GM23338 (cell line): ENCODE measurements at regions not wholly inside any gene's neighbourhood (a gene's known extent, or its start where the extent isn't known, plus 50 kb on each side); places are given as distances from the start of the nearest gene placed in this dataset.
A peak's percentile ranks its signal among the peaks of the same experiment; 100 is the strongest.

Source experiments
- ATAC-seq: fragments of 200-7000 bp; cut with Tn5 transposase; 3 replicates; pipeline ENCODE4 v1.9.1; 2020
- DNase-seq: peaks from one replicate; pipeline ENCODE4 v3.0.0-alpha.2; 2015; ENCODE audit warnings: low spot score
- H2AFZ ChIP-seq: fragments of 200-600 bp; sonication (generic); 2 replicates; pipeline ENCODE4 v1.8.0; 2016; ENCODE audit warnings: antibody characterized with exemption, mild to moderate bottlenecking, moderate library complexity
- H3F3A ChIP-seq: fragments of 200-600 bp; sonication (generic); replicated peaks from 2 replicates; pipeline ENCODE4 v1.8.0; 2017; ENCODE audit warnings: antibody characterized with exemption, mixed run types, low read depth
- H3K27ac ChIP-seq: fragments of 200-600 bp; sonication (generic); 2 replicates; pipeline ENCODE4 v1.6.1; 2016; ENCODE audit warnings: low read depth
- H3K27me3 ChIP-seq: fragments of 200-600 bp; sonication (generic); 2 replicates; pipeline ENCODE4 v1.8.0; 2016; ENCODE audit warnings: mild to moderate bottlenecking, mixed run types, moderate library complexity; ENCODE audit not compliant: insufficient read depth
- H3K36me3 ChIP-seq: fragments of 200-600 bp; sonication (generic); 2 replicates; pipeline ENCODE4 v1.8.0; 2016; ENCODE audit warnings: mild to moderate bottlenecking; ENCODE audit not compliant: insufficient read depth
- H3K4me1 ChIP-seq: fragments of 200-600 bp; sonication (generic); 2 replicates; pipeline ENCODE4 v1.8.0; 2016; ENCODE audit warnings: mild to moderate bottlenecking, moderate library complexity; ENCODE audit not compliant: insufficient read depth
- H3K4me2 ChIP-seq: fragments of 200-600 bp; sonication (generic); 2 replicates; pipeline ENCODE4 v1.7.1; 2017; ENCODE audit warnings: mixed run types
- H3K4me3 ChIP-seq: fragments of 200-600 bp; sonication (generic); 2 replicates; pipeline ENCODE4 v1.6.1; 2016; ENCODE audit warnings: mixed run types
- H3K79me2 ChIP-seq: fragments of 200-600 bp; sonication (generic); replicated peaks from 2 replicates; pipeline ENCODE4 v1.8.0; 2017; ENCODE audit warnings: mild to moderate bottlenecking; ENCODE audit not compliant: insufficient read depth
- H3K9me2 ChIP-seq: fragments of 200-600 bp; sonication (generic); 2 replicates; pipeline ENCODE4 v1.8.0; 2017; ENCODE audit not compliant: insufficient read depth
- H4K20me1 ChIP-seq: fragments of 200-600 bp; sonication (generic); replicated peaks from 2 replicates; pipeline ENCODE4 v1.8.0; 2017; ENCODE audit warnings: mild to moderate bottlenecking; ENCODE audit not compliant: insufficient read depth
- H3K27ac Mint-ChIP-seq: 2 replicates; pipeline ENCODE4 v1.8.0; 2020; ENCODE audit warnings: inconsistent platforms, mild to moderate bottlenecking, moderate library complexity, mixed read lengths
- H3K27me3 Mint-ChIP-seq: 3 replicates; pipeline ENCODE4 v1.8.0; 2022; ENCODE audit warnings: low read depth, mild to moderate bottlenecking, moderate library complexity, mixed read lengths, inconsistent platforms; ENCODE audit not compliant: insufficient read depth, poor library complexity
- H3K36me3 Mint-ChIP-seq: 3 replicates; pipeline ENCODE4 v1.8.0; 2021; ENCODE audit warnings: low read depth, mild to moderate bottlenecking, inconsistent platforms, moderate library complexity, mixed read lengths
- H3K4me1 Mint-ChIP-seq: 3 replicates; pipeline ENCODE4 v1.8.0; 2020; ENCODE audit warnings: mild to moderate bottlenecking, inconsistent platforms, mixed read lengths
- H3K4me3 Mint-ChIP-seq: 3 replicates; pipeline ENCODE4 v1.8.0; 2021; ENCODE audit warnings: moderate library complexity, mild to moderate bottlenecking, inconsistent platforms, mixed read lengths
- H3K9me3 Mint-ChIP-seq: 3 replicates; pipeline ENCODE4 v1.8.0; 2020; ENCODE audit warnings: moderate library complexity, mild to moderate bottlenecking, inconsistent platforms, mixed read lengths
- CREB1 ChIP-seq: fragments of 250-450 bp; sonication (Bioruptor Pico); IDR thresholded peaks from 2 replicates; pipeline ENCODE4 v1.5.0; 2020; ENCODE audit warnings: low read depth, mild to moderate bottlenecking, moderate library complexity
- EZH2 ChIP-seq: fragments of 200-600 bp; sonication (generic); IDR thresholded peaks from one replicate; pipeline ENCODE4 v1.8.0; 2017; ENCODE audit warnings: antibody characterized with exemption, mild to moderate bottlenecking, low read depth; ENCODE audit not compliant: unreplicated experiment
- EZH2phosphoT487 ChIP-seq: fragments of 200-600 bp; sonication (generic); IDR thresholded peaks from one replicate; pipeline ENCODE4 v1.8.1; 2018; ENCODE audit warnings: antibody characterized with exemption; ENCODE audit not compliant: unreplicated experiment
- JUNB ChIP-seq: IDR thresholded peaks from one replicate; pipeline ENCODE4 v1.6.1; 2016; ENCODE audit warnings: antibody characterized with exemption; ENCODE audit not compliant: unreplicated experiment
- NANOG ChIP-seq: IDR thresholded peaks from 2 replicates; pipeline ENCODE4 v1.6.1; 2016; ENCODE audit warnings: antibody characterized with exemption, borderline replicate concordance
- POLR2AphosphoS5 ChIP-seq: IDR thresholded peaks from 2 replicates; pipeline ENCODE4 v1.6.1; 2016; ENCODE audit warnings: antibody characterized with exemption, low read depth
- STAT1 ChIP-seq: IDR thresholded peaks from one replicate; pipeline ENCODE4 v1.6.1; 2016; ENCODE audit warnings: antibody characterized with exemption; ENCODE audit not compliant: unreplicated experiment
- ZNF114 ChIP-seq: fragments of 250-450 bp; sonication (Bioruptor Pico); IDR thresholded peaks from 2 replicates; pipeline ENCODE4 v1.5.0; 2020; ENCODE audit warnings: mild to moderate bottlenecking, moderate library complexity
- TF ChIP-seq, protein P1 (sequence below), 2 experiments: fragments of 200-600 bp in 1 of 2; sonication (generic) in 1 of 2; conservative IDR thresholded peaks; 2 replicates each; pipeline versions ENCODE4 v1.5.1 to v1.6.1; 2016 to 2017; ENCODE audit warnings: antibody characterized with exemption in 2 of 2, low read depth in 2 of 2, mild to moderate bottlenecking in 2 of 2, moderate library complexity in 1 of 2
- TF ChIP-seq, protein P2 (sequence below): fragments of 250-450 bp; sonication (Bioruptor Pico); IDR thresholded peaks from 2 replicates; pipeline ENCODE4 v1.5.0; 2020; ENCODE audit warnings: mild to moderate bottlenecking, moderate library complexity
- TF ChIP-seq, protein P3 (sequence below): IDR thresholded peaks from one replicate; pipeline ENCODE4 v1.6.1; 2018; ENCODE audit warnings: antibody characterized with exemption; ENCODE audit not compliant: unreplicated experiment
- TF ChIP-seq, protein P4 (sequence below): IDR thresholded peaks from 2 replicates; pipeline ENCODE4 v1.6.1; 2016; ENCODE audit warnings: antibody characterized with exemption

DNA sequence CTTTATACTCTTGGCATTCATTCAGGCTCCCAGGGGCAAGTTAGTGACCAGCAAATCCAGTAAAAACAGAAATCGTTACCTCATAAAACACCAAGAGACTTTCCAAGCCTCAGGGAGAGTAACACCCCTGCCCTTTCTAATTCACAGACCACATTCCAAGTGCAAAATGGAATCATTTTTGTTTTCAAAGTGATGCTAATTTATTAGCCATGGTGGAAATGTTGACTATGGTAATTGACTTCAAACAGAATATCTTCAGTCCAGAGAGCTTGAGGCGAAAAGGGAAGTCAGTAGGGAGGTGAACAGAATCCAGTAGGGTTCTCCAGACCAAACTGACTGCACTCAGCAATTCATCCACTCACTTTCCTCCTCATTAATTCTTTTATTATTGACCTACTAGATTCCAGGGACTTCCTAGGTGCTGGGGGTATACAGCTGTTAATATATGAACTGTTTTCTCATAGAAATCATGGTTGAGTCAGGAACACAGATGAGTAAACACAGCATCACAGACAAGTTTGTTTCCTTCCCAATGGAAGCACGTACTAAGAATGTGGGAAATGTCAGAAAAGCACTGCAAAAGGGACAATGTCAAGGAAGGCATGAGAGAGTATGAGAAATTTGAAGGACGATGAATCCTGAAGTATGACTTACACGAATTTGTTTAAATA is 388.5 kb upstream of the C1orf87 start:
- ATAC-seq: no peak; the same call in 2 of the 3 replicates
- DNase-seq: peak; percentile 6
- TF ChIP-seq EZH2: no peak
- no peak for TF ChIP-seq JUNB
- TF ChIP-seq ZNF114 (CRISPR knock-in tag): no peak
- no peak for TF ChIP-seq STAT1
- TF ChIP-seq, protein P1, sequence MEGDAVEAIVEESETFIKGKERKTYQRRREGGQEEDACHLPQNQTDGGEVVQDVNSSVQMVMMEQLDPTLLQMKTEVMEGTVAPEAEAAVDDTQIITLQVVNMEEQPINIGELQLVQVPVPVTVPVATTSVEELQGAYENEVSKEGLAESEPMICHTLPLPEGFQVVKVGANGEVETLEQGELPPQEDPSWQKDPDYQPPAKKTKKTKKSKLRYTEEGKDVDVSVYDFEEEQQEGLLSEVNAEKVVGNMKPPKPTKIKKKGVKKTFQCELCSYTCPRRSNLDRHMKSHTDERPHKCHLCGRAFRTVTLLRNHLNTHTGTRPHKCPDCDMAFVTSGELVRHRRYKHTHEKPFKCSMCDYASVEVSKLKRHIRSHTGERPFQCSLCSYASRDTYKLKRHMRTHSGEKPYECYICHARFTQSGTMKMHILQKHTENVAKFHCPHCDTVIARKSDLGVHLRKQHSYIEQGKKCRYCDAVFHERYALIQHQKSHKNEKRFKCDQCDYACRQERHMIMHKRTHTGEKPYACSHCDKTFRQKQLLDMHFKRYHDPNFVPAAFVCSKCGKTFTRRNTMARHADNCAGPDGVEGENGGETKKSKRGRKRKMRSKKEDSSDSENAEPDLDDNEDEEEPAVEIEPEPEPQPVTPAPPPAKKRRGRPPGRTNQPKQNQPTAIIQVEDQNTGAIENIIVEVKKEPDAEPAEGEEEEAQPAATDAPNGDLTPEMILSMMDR (conservative IDR thresholded peaks at IDR 0.05; ENCODE audit: low read depth in 2 of 2): no peak
- TF ChIP-seq, protein P2, sequence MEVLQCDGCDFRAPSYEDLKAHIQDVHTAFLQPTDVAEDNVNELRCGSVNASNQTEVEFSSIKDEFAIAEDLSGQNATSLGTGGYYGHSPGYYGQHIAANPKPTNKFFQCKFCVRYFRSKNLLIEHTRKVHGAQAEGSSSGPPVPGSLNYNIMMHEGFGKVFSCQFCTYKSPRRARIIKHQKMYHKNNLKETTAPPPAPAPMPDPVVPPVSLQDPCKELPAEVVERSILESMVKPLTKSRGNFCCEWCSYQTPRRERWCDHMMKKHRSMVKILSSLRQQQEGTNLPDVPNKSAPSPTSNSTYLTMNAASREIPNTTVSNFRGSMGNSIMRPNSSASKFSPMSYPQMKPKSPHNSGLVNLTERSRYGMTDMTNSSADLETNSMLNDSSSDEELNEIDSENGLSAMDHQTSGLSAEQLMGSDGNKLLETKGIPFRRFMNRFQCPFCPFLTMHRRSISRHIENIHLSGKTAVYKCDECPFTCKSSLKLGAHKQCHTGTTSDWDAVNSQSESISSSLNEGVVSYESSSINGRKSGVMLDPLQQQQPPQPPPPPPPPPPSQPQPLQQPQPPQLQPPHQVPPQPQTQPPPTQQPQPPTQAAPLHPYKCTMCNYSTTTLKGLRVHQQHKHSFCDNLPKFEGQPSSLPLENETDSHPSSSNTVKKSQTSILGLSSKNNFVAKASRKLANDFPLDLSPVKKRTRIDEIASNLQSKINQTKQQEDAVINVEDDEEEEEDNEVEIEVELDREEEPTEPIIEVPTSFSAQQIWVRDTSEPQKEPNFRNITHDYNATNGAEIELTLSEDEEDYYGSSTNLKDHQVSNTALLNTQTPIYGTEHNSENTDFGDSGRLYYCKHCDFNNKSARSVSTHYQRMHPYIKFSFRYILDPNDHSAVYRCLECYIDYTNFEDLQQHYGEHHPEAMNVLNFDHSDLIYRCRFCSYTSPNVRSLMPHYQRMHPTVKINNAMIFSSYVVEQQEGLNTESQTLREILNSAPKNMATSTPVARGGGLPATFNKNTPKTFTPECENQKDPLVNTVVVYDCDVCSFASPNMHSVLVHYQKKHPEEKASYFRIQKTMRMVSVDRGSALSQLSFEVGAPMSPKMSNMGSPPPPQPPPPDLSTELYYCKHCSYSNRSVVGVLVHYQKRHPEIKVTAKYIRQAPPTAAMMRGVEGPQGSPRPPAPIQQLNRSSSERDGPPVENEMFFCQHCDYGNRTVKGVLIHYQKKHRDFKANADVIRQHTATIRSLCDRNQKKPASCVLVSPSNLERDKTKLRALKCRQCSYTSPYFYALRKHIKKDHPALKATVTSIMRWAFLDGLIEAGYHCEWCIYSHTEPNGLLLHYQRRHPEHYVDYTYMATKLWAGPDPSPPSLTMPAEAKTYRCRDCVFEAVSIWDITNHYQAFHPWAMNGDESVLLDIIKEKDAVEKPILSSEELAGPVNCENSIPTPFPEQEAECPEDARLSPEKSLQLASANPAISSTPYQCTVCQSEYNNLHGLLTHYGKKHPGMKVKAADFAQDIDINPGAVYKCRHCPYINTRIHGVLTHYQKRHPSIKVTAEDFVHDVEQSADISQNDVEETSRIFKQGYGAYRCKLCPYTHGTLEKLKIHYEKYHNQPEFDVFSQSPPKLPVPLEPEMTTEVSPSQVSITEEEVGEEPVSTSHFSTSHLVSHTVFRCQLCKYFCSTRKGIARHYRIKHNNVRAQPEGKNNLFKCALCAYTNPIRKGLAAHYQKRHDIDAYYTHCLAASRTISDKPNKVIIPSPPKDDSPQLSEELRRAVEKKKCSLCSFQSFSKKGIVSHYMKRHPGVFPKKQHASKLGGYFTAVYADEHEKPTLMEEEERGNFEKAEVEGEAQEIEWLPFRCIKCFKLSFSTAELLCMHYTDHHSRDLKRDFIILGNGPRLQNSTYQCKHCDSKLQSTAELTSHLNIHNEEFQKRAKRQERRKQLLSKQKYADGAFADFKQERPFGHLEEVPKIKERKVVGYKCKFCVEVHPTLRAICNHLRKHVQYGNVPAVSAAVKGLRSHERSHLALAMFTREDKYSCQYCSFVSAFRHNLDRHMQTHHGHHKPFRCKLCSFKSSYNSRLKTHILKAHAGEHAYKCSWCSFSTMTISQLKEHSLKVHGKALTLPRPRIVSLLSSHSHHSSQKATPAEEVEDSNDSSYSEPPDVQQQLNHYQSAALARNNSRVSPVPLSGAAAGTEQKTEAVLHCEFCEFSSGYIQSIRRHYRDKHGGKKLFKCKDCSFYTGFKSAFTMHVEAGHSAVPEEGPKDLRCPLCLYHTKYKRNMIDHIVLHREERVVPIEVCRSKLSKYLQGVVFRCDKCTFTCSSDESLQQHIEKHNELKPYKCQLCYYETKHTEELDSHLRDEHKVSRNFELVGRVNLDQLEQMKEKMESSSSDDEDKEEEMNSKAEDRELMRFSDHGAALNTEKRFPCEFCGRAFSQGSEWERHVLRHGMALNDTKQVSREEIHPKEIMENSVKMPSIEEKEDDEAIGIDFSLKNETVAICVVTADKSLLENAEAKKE (CRISPR knock-in tag): no peak
- TF ChIP-seq POLR2AphosphoS5: no peak
- TF ChIP-seq, protein P3, sequence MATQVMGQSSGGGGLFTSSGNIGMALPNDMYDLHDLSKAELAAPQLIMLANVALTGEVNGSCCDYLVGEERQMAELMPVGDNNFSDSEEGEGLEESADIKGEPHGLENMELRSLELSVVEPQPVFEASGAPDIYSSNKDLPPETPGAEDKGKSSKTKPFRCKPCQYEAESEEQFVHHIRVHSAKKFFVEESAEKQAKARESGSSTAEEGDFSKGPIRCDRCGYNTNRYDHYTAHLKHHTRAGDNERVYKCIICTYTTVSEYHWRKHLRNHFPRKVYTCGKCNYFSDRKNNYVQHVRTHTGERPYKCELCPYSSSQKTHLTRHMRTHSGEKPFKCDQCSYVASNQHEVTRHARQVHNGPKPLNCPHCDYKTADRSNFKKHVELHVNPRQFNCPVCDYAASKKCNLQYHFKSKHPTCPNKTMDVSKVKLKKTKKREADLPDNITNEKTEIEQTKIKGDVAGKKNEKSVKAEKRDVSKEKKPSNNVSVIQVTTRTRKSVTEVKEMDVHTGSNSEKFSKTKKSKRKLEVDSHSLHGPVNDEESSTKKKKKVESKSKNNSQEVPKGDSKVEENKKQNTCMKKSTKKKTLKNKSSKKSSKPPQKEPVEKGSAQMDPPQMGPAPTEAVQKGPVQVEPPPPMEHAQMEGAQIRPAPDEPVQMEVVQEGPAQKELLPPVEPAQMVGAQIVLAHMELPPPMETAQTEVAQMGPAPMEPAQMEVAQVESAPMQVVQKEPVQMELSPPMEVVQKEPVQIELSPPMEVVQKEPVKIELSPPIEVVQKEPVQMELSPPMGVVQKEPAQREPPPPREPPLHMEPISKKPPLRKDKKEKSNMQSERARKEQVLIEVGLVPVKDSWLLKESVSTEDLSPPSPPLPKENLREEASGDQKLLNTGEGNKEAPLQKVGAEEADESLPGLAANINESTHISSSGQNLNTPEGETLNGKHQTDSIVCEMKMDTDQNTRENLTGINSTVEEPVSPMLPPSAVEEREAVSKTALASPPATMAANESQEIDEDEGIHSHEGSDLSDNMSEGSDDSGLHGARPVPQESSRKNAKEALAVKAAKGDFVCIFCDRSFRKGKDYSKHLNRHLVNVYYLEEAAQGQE: no peak
- TF ChIP-seq EZH2phosphoT487: no peak
- TF ChIP-seq CREB1: no peak
- TF ChIP-seq, protein P4, sequence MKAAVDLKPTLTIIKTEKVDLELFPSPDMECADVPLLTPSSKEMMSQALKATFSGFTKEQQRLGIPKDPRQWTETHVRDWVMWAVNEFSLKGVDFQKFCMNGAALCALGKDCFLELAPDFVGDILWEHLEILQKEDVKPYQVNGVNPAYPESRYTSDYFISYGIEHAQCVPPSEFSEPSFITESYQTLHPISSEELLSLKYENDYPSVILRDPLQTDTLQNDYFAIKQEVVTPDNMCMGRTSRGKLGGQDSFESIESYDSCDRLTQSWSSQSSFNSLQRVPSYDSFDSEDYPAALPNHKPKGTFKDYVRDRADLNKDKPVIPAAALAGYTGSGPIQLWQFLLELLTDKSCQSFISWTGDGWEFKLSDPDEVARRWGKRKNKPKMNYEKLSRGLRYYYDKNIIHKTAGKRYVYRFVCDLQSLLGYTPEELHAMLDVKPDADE: no peak
- TF ChIP-seq NANOG: no peak
- H3K27me3 ChIP-seq: no peaks in the 10 kb centered on the region
- no peaks in the 10 kb centered on the region for H3K9me2 ChIP-seq
- peak overlapping the region; percentile 44; the same call in 1 of the 2 replicates for H3K4me2 ChIP-seq
- no peak overlapping the region for H3K27ac ChIP-seq
- no peaks in the 10 kb centered on the region for H3K27me3 Mint-ChIP-seq
- H3K4me3 ChIP-seq: no peak overlapping the region
- H3K79me2 ChIP-seq: no peaks in the 10 kb centered on the region
- no peaks in the 10 kb centered on the region for H3K36me3 ChIP-seq
- no peak overlapping the region for H3K27ac Mint-ChIP-seq
- H3K36me3 Mint-ChIP-seq: no peaks in the 10 kb centered on the region
- H4K20me1 ChIP-seq: no peaks in the 10 kb centered on the region
- no peak overlapping the region for H2AFZ ChIP-seq
- H3K4me1 Mint-ChIP-seq: peaks cover 7% of the 10 kb centered on the region; the same call in 2 of the 3 replicates
- H3F3A ChIP-seq: no peaks in the 10 kb centered on the region
- H3K4me1 ChIP-seq: 0 out of 2 replicates have a peak, but pooled peaks cover 5% of the 10 kb centered on the region
- no peak overlapping the region for H3K4me3 Mint-ChIP-seq
- peaks cover 4% of the 10 kb centered on the region; the same call in 2 of the 3 replicates for H3K9me3 Mint-ChIP-seq
